Erythroblast (primary cell): ENCODE measurements at regions not wholly inside any gene's neighbourhood (a gene's known extent, or its start where the extent isn't known, plus 50 kb on each side); places are given as distances from the start of the nearest gene placed in this dataset.
"Not testable (repeated sequence)": the region's sequence is repeated elsewhere in the genome, so short reads cannot be mapped to it uniquely, and the experiment has no call there.

Experiments
- GATA1 ChIP-seq: IDR thresholded peaks from 2 replicates; pipeline ENCODE4 v1.6.1; 2011; ENCODE audit warnings: low read depth, mild to moderate bottlenecking, control low read depth, low read length, moderate library complexity
- POLR2A ChIP-seq: IDR thresholded peaks from 2 replicates; pipeline ENCODE4 v1.6.1; 2011; ENCODE audit warnings: mild to moderate bottlenecking, low read length

DNA sequence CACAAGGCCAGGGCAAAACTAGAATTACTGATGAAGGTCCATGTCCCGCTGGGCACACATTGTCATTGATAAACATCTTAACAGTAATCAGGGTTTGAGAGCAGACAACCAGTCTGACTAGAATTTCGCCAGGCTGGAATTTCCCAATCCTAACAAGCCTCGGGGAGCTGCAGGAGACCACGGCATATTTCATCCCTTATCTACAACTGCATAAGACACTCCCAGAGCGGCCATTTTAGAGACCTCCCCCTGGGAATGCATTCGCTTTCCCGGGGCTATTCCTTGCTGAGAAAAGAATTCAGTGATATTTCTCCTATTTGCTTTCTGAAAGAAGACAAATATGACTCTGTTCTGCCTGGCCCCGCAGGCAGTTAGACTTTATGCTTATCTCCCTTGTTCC, 611.3 kb upstream of the FAM98A start:
- TF ChIP-seq POLR2A, GATA1: not testable (repeated sequence)
